Erythroblast (primary cell): ENCODE measurements at regions not wholly inside any gene's neighbourhood (a gene's known extent, or its start where the extent isn't known, plus 50 kb on each side); places are given as distances from the start of the nearest gene placed in this dataset.

Experiments
- GATA1 ChIP-seq: IDR thresholded peaks from 2 replicates; pipeline ENCODE4 v1.6.1; 2011; ENCODE audit warnings: low read depth, mild to moderate bottlenecking, control low read depth, low read length, moderate library complexity
- POLR2A ChIP-seq: IDR thresholded peaks from 2 replicates; pipeline ENCODE4 v1.6.1; 2011; ENCODE audit warnings: mild to moderate bottlenecking, low read length

GRCh38 chr14:85987907-85988306 is 458.0 kb downstream of the FLRT2 start:
- TF ChIP-seq POLR2A (no peak), GATA1 (no peak)
